ENCODE measurements at regions not wholly inside any gene's neighbourhood (a gene's known extent, or its start where the extent isn't known, plus 50 kb on each side); places are given as distances from the start of the nearest gene placed in this dataset.

GRCh38 chr6:156163311-156163710, 613.9 kb upstream of the ARID1B start:
- Histone ChIP-seq H3K9me3 (no peaks in the 10 kb centered on the region), H3K4me1 (no peaks in the 10 kb centered on the region), H3K4me3 (no peak overlapping the region), H3K27ac (no peak overlapping the region), H3K4me2 (no peak overlapping the region)
- POLR2A ChIA-PET = no interaction called here
- WGBS (ENCODE audit: missing lambda C conversion rate) = 76% methylated on average over 2 of the region's 2 CpGs
- no peak for ATAC-seq
- TF ChIP-seq ESRRA (IDR thresholded peaks at IDR 0.05; ENCODE audit: borderline replicate concordance, low read length) (no peak), MAFK (IDR thresholded peaks at IDR 0.05; ENCODE audit: partially characterized antibody) (no peak), CEBPB (IDR thresholded peaks at IDR 0.05) (no peak), FOXS1 (CRISPR knock-in tag; IDR thresholded peaks at IDR 0.05) (no peak), FOSL2 (IDR thresholded peaks at IDR 0.05) (no peak), FOSL2 (CRISPR knock-in tag; IDR thresholded peaks at IDR 0.05) (no peak), HDAC2 (IDR thresholded peaks at IDR 0.05) (no peak), ELK1 (IDR thresholded peaks at IDR 0.05; ENCODE audit: low read depth, low read length) (no peak), RNF2 (IDR thresholded peaks at IDR 0.05; ENCODE audit: borderline replicate concordance, low read depth) (no peak)
- no peak for DNase-seq (ENCODE audit: low read depth in 1 of 2, low spot score in 1 of 2)
- CTCF ChIA-PET = no interaction called here
- no peak for FAIRE-seq

DNA sequence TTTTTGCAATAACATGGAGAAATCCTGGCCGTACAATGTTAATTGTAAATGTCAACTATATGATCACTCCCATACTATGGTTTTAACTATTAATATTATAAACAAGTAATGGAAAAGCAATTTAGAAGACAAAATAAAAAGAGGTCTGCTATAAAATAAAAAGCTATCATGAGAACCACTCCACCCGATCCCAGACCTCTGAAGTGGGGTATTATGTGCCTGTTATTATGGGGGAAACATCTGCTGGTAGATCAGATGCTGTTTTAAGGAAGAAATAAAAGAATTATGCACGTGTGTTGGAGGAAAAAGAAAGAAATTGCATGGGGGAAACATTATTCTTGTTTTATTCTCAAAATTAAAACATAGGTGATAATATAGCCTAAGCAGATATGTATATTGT, 615.7 kb upstream of the ARID1B start:
- Histone ChIP-seq H3K9me3 (no peaks in the 10 kb centered on the region), H3K4me3 (no peak overlapping the region), H3K4me1 (no peaks in the 10 kb centered on the region), H3K27ac (no peak overlapping the region), H3K4me2 (no peak overlapping the region)
- no peak for FAIRE-seq
- CTCF ChIA-PET = no interaction called here
- TF ChIP-seq POLR2AphosphoS2 (conservative IDR thresholded peaks at IDR 0.05; ENCODE audit: low read length) (no peak), SMC3 (IDR thresholded peaks at IDR 0.05) (no peak), CBX2 (IDR thresholded peaks at IDR 0.05; ENCODE audit: borderline replicate concordance, low read depth) (no peak), ESRRA (IDR thresholded peaks at IDR 0.05; ENCODE audit: borderline replicate concordance, low read length) (no peak), EHF (CRISPR knock-in tag; IDR thresholded peaks at IDR 0.05) (no peak), USF2 (IDR thresholded peaks at IDR 0.05) (no peak), FOSL2 (IDR thresholded peaks at IDR 0.05) (no peak), FOSL2 (CRISPR knock-in tag; IDR thresholded peaks at IDR 0.05) (no peak), POLR2A (IDR thresholded peaks at IDR 0.05; ENCODE audit: low read length) (no peak), BHLHE40 (IDR thresholded peaks at IDR 0.05; ENCODE audit: low read depth, low read length) (no peak)
- DNase-seq (ENCODE audit: low read depth in 1 of 2, low spot score in 1 of 2) = no peak
- ATAC-seq = no peak
- POLR2A ChIA-PET = no interaction called here
- 30% methylated on average over 3 of the region's 3 CpGs for WGBS (ENCODE audit: missing lambda C conversion rate)

DNA sequence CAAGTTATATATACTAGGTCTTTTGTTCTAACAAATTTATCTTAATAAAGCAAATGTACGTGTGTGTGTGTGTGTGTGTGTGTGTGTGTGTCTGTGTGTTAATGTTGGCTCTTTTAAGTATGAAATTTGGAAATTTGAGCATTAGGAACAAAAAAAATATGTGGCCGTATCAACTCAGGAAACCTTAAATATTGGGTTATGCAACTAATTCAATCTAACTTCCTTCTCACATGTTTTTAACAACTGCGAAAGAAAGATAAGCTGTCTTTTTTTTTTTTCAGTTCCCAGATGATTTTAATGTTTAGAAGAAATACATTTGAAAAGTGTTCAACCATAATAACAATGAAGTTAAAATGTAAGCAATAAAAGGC, 616.4 kb upstream of the ARID1B start:
- H3K9me3 ChIP-seq = no peaks in the 10 kb centered on the region
- H3K4me2 ChIP-seq = no peak overlapping the region
- no peaks in the 10 kb centered on the region for H3K4me1 ChIP-seq
- CTCF ChIA-PET = no interaction called here
- TF ChIP-seq NPAS2 (CRISPR knock-in tag; IDR thresholded peaks at IDR 0.05; ENCODE audit: borderline replicate concordance) = no peak
- TF ChIP-seq ZSCAN20 (CRISPR knock-in tag; IDR thresholded peaks at IDR 0.05) = no peak
- no peak for TF ChIP-seq HEYL (CRISPR knock-in tag; IDR thresholded peaks at IDR 0.05)
- no peak for TF ChIP-seq RFX5 (IDR thresholded peaks at IDR 0.05)
- no peak for TF ChIP-seq HOXB5 (CRISPR knock-in tag; IDR thresholded peaks at IDR 0.05)
- no peak for TF ChIP-seq EHMT2 (IDR thresholded peaks at IDR 0.05; ENCODE audit: low read depth)
- no peak for TF ChIP-seq FOSL2 (IDR thresholded peaks at IDR 0.05)
- no peak for TF ChIP-seq FOSL2 (CRISPR knock-in tag; IDR thresholded peaks at IDR 0.05)
- no peak for TF ChIP-seq CBX8 (IDR thresholded peaks at IDR 0.05)
- no peak for TF ChIP-seq BHLHE40 (IDR thresholded peaks at IDR 0.05; ENCODE audit: low read depth, low read length)
- TF ChIP-seq NFE2L2 (conservative IDR thresholded peaks at IDR 0.05; ENCODE audit: low read length) = no peak
- TF ChIP-seq ZNF302 (CRISPR knock-in tag; IDR thresholded peaks at IDR 0.05) = no peak
- no peak for TF ChIP-seq SMC3 (IDR thresholded peaks at IDR 0.05)
- no peak for TF ChIP-seq HOXB13 (CRISPR knock-in tag; IDR thresholded peaks at IDR 0.05; ENCODE audit: low read depth)
- FAIRE-seq (no peak), ATAC-seq (no peak), DNase-seq (ENCODE audit: low read depth in 1 of 2, low spot score in 1 of 2) (no peak)
- WGBS (ENCODE audit: missing lambda C conversion rate) = 48% methylated on average over 3 of the region's 3 CpGs
- no peak overlapping the region for H3K4me3 ChIP-seq
- no peak overlapping the region for H3K27ac ChIP-seq
- POLR2A ChIA-PET = no interaction called here

Data from A549 (cell line).